Subcutaneous abdominal adipose tissue (tissue), 5 donors: ENCODE measurements at regions not wholly inside any gene's neighbourhood (a gene's known extent, or its start where the extent isn't known, plus 50 kb on each side); places are given as distances from the start of the nearest gene placed in this dataset.

Experiments used
- H3K27ac ChIP-seq: one replicate; pipeline ENCODE4 v1.7.0; 2013; ENCODE audit warnings: low read depth, mild to moderate bottlenecking, inconsistent platforms, low read length, moderate library complexity
- H3K27me3 ChIP-seq, 5 donors: one replicate each; pipeline ENCODE4 v1.7.0; 2013; ENCODE audit warnings: low read length in 5 of 5, inconsistent platforms in 1 of 5; ENCODE audit not compliant: control insufficient read depth in 5 of 5, insufficient read depth in 4 of 5
- H3K36me3 ChIP-seq, 5 donors: one replicate each; pipeline ENCODE4 v1.7.0; 2013; ENCODE audit warnings: low read length in 5 of 5; ENCODE audit not compliant: control insufficient read depth in 5 of 5, insufficient read depth in 5 of 5
- H3K4me1 ChIP-seq, 5 donors: one replicate each; pipeline ENCODE4 v1.7.0; 2013; ENCODE audit warnings: low read length in 5 of 5, mild to moderate bottlenecking in 3 of 5, moderate library complexity in 1 of 5; ENCODE audit not compliant: control insufficient read depth in 5 of 5, insufficient read depth in 5 of 5
- H3K4me3 ChIP-seq, 5 donors: one replicate each; pipeline ENCODE4 v1.7.0; 2013; ENCODE audit warnings: low read length in 5 of 5, low read depth in 1 of 5
- H3K9ac ChIP-seq, 5 donors: one replicate each; pipeline ENCODE4 v1.7.0; 2013; ENCODE audit warnings: low read length in 5 of 5, mild to moderate bottlenecking in 4 of 5, moderate library complexity in 3 of 5
- H3K9me3 ChIP-seq, 5 donors: one replicate each; pipeline ENCODE4 v1.7.0; 2013; ENCODE audit warnings: low read length in 5 of 5; ENCODE audit not compliant: control insufficient read depth in 5 of 5
- donor health status: healthy.
- donor health status: healthy.
- donor health status: healthy.
- donor health status: healthy.
- donor health status: healthy.

DNA sequence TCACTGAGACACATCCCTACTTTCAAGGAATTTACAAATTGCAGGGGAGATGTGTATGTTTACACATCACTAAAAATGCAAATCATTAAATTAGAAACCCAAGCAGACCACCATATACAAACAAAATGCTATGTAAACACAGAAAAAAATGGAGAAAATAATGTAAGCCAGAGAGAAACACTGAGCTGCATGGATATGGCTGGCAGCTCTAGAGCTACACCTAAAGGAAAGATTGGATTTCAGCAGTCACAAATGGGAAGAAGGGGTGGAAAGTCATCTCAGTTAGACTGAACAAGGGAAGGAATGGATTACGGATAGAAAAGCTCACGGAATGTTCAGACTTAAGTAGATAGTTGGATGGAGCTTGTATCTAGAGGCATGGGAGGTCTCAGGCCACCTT is 186.3 kb downstream of the MOSPD2 start:
- no peaks in the 10 kb centered on the region for H3K36me3 ChIP-seq
- no peaks in the 10 kb centered on the region for H3K4me1 ChIP-seq
- peaks cover 0 to 9% (median 2%) of the 10 kb centered on the region in 5 donors for H3K27me3 ChIP-seq
- peaks cover 0 to 3% (median 2%) of the 10 kb centered on the region in 5 donors for H3K9me3 ChIP-seq
- no peak overlapping the region for H3K4me3 ChIP-seq
- no peak overlapping the region for H3K9ac ChIP-seq
- H3K27ac ChIP-seq: no peak overlapping the region

DNA sequence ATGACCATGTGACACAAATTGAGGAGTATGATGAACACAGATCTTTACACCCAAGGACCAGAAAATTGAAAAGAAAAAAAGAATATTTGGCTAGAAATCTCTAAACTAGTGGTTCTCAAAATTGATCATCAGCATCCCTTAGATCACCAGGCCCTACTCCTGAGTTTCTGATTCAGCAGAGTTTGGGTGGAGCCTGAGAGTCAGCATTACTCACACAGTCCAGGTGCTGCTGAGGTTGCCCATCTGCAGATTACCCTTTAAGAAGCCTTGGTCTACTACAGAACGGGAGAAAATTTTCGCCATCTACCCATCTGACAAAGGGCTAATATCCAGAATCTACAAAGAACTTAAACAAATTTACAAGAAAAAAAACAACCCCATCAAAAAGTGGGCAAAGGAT is 182.8 kb downstream of the MOSPD2 start:
- H3K27me3 ChIP-seq: peaks cover 0 to 9% (median 0%) of the 10 kb centered on the region in 5 donors
- H3K9ac ChIP-seq: no peak overlapping the region
- H3K4me3 ChIP-seq: no peak overlapping the region
- no peaks in the 10 kb centered on the region for H3K4me1 ChIP-seq
- no peak overlapping the region for H3K27ac ChIP-seq
- no peaks in the 10 kb centered on the region for H3K36me3 ChIP-seq
- H3K9me3 ChIP-seq: peaks cover 0 to 3% (median 2%) of the 10 kb centered on the region in 5 donors

DNA sequence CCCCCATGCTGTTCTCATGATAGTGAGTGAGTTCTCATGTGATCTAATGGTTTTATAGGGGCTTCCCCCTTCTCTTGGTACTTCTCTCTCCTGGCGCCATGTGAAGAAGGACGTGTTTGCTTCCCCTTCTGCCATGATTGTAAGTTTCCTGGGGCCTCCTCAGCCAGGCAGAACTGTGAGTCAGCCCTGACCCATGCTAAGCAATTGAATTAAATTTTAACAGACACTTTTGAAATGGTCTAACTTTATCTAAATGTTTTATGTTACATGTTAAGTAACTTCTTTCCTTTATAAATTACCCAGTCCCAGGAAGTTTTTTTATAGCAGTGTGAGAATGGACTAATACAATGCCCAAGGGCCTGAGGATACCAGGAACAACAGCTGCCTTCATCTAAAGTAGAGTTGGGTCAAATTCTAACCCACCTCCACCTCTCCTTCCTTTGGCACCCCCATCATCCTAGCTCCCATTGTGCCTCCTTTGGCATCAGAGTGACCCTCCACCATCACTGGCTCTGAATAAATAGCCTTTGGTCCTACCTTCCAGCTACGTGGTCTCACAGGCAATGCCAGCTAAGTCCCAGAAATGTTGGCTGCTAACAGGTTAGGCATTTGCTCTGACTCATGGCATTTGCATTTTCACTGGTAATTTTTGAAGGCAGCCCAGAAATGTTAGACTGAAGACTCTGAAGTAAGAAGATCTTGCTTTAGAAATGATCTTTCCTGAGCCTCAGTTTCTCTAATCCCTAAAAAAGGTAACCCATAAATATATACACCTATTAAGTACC is 182.1 kb downstream of the MOSPD2 start:
- H3K36me3 ChIP-seq: no peaks in the 10 kb centered on the region
- H3K27me3 ChIP-seq: peaks cover 0 to 4% (median 0%) of the 10 kb centered on the region in 5 donors
- no peaks in the 10 kb centered on the region for H3K4me1 ChIP-seq
- no peak overlapping the region for H3K4me3 ChIP-seq
- H3K27ac ChIP-seq: no peak overlapping the region
- H3K9me3 ChIP-seq: peaks cover 2 to 7% (median 3%) of the 10 kb centered on the region in 5 donors
- no peak overlapping the region for H3K9ac ChIP-seq

DNA sequence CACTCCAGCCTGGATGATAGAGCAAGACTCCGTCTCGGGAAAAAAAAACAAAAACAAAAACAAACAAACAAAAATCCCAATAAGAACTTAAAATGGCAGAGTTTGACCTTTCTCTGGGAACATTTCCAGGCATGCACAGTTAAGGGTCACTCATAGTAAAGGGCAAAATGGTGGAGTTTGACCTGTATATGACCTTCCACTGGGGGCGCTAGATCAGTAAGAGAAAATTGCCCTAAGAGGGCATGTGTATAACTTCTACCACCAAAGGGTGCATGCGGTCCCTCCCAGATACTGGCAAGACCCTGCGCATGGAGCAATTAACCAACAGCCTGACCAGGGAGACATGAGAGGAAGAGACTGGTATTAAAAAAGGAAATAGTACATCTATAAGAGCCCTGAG is 177.2 kb downstream of the MOSPD2 start:
- H3K27me3 ChIP-seq: peaks cover 0 to 2% (median 0%) of the 10 kb centered on the region in 5 donors
- no peak overlapping the region for H3K9ac ChIP-seq
- H3K9me3 ChIP-seq: peaks cover under 1 to 8% (median 4%) of the 10 kb centered on the region in 5 donors
- H3K27ac ChIP-seq: no peak overlapping the region
- no peaks in the 10 kb centered on the region for H3K36me3 ChIP-seq
- H3K4me3 ChIP-seq: no peak overlapping the region
- H3K4me1 ChIP-seq: no peaks in the 10 kb centered on the region

DNA sequence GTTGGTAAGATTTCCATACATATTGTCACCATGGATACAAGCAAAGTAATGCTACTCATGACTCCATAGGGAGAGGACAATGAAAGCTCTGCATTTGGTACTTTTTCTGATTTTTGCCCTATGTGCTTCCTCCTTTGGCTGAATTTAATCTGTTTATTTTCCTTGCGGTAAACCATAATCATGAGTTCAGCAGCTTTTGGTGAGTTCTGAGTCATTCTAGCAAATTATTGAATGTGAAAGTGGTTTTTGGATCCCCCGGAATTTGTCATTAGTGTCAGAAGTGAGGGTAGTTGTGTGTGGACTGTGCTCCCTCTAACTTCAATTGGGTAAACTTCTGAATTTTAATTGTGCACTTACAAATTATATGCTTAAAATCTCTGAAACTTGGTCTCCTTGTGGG is 170.3 kb downstream of the MOSPD2 start:
- no peaks in the 10 kb centered on the region for H3K36me3 ChIP-seq
- H3K27ac ChIP-seq: no peak overlapping the region

DNA sequence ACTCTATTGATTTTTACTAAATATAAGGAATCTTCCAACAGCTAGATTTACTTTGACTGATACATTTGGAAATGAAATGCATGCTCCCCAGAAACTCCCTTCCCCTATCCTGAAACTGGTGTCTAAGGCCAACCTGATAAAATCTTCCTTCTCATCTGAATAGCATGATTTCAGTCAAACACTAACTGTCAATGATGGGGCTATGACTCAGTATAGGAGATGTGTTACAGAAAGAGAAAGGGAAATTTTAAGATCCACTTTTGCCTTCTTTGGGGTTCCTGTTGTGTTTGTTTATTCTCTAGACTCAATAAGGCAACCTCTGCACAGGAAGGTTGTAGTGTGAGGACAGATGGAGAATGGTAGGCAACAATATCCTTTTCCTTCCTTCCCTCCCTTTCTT is 160.7 kb downstream of the MOSPD2 start:
- H3K27me3 ChIP-seq: peaks cover 0 to 2% (median 0%) of the 10 kb centered on the region in 5 donors
- H3K9me3 ChIP-seq: no peaks in the 10 kb centered on the region
- H3K9ac ChIP-seq: no peak overlapping the region
- H3K4me1 ChIP-seq: no peaks in the 10 kb centered on the region
- no peak overlapping the region for H3K27ac ChIP-seq
- H3K4me3 ChIP-seq: no peak overlapping the region
- H3K36me3 ChIP-seq: no peaks in the 10 kb centered on the region

More for the DNA sequence above, 170.3 kb downstream of the MOSPD2 start:
- Histone ChIP-seq H3K9ac (no peak overlapping the region), H3K4me3 (no peak overlapping the region), H3K4me1 (no peaks in the 10 kb centered on the region), H3K27me3 (no peaks in the 10 kb centered on the region), H3K9me3 (peaks cover 0 to 4% (median 0%) of the 10 kb centered on the region in 5 donors)

DNA sequence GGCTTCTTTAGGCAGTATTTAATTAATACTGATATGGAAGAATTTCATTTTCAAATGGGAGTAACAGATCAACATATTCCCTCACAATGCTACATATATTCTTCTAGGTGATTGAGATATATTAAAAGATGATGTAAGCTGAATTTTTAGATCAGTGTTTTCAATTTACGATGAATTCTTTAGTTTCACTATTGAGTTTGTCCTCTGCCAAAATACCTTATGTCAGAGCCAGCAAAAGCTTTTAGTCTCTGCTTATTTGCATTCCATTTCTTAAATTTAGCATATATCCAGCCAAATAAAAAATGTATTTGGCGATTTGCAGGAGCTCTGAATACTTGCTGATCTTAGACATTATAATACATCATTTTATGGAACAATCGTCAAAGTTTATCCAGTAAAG is 144.3 kb downstream of the MOSPD2 start:
- Histone ChIP-seq H3K36me3 (no peaks in the 10 kb centered on the region), H3K4me1 (no peaks in the 10 kb centered on the region), H3K27ac (no peak overlapping the region), H3K9me3 (no peaks in the 10 kb centered on the region), H3K9ac (no peak overlapping the region), H3K27me3 (no peaks in the 10 kb centered on the region), H3K4me3 (no peak overlapping the region)

DNA sequence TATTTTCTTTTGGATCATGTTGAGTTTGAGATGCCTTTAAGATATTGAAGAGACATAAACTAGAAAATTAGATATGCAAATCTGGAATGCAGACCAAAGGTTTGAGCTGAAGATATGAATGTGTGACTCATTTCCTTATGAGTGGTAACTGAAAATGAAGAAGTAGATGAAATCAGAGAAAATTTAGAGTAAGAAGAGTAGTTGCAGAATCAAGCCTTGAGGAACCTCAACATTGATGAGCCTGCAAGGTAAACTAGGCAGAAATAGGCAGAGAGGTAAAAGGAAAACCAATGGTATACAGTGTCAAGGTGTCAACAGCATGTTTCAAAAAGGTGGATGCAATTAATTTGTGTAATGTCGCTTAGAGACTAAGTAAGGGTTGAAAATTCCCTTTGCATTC is 142.8 kb downstream of the MOSPD2 start:
- H3K9me3 ChIP-seq: peaks cover 0 to 3% (median 0%) of the 10 kb centered on the region in 5 donors
- no peaks in the 10 kb centered on the region for H3K4me1 ChIP-seq
- H3K27ac ChIP-seq: no peak overlapping the region
- H3K36me3 ChIP-seq: no peaks in the 10 kb centered on the region
- no peak overlapping the region for H3K4me3 ChIP-seq
- no peak overlapping the region for H3K9ac ChIP-seq
- H3K27me3 ChIP-seq: peaks cover 0 to 4% (median 0%) of the 10 kb centered on the region in 5 donors

DNA sequence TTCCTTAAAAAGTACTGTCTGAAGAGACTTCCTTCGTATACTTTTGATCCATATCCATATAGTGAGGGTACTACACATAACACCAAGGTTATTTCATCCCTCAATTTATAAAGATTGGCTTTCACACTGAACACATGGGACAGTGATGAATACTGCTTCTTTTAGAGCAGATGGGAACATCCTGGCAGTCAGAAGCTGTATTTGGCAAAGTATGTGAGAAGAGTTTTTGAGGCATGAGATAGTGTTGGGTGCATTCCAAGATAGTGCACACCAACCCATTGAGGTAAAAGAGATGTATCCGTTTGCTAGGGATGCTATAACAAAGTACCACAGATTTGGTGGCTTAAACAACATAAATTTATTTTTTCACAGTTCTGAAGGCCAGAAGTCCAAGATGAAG is 141.1 kb downstream of the MOSPD2 start:
- no peaks in the 10 kb centered on the region for H3K4me1 ChIP-seq
- H3K9me3 ChIP-seq: peaks cover 0 to 3% (median 0%) of the 10 kb centered on the region in 5 donors
- no peak overlapping the region for H3K4me3 ChIP-seq
- no peaks in the 10 kb centered on the region for H3K36me3 ChIP-seq
- H3K27ac ChIP-seq: no peak overlapping the region
- no peak overlapping the region for H3K9ac ChIP-seq
- H3K27me3 ChIP-seq: peaks cover 0 to 4% (median 0%) of the 10 kb centered on the region in 5 donors

DNA sequence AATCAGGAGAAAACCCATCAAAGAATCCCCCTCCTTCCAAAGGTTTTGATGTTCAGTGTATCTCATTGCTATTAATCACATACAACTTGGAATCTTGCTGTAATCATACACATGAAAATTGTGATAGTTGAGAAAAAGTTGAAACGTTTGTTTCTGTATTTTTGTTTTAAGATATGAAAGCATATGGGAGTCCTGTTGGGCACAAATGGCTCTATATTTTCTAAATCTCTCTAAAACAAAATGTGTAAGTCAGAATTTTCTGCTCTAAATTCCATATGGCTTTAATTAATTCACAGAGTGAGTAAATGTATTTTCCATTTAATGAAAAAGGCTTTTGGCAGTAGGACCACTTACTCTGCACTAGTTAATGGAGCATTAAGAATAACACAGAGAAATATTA is 140.2 kb downstream of the MOSPD2 start:
- Histone ChIP-seq H3K9me3 (peaks cover 0 to 3% (median 0%) of the 10 kb centered on the region in 5 donors), H3K4me3 (no peak overlapping the region), H3K27me3 (peaks cover 0 to 8% (median 0%) of the 10 kb centered on the region in 5 donors), H3K36me3 (no peaks in the 10 kb centered on the region), H3K9ac (no peak overlapping the region), H3K4me1 (no peaks in the 10 kb centered on the region), H3K27ac (no peak overlapping the region)
